Pancreas (tissue), 10 donors: ENCODE measurements at regions not wholly inside any gene's neighbourhood (a gene's known extent, or its start where the extent isn't known, plus 50 kb on each side); places are given as distances from the start of the nearest gene placed in this dataset.

Source experiments
- ATAC-seq, 4 donors: fragments of 200-7000 bp; cut with Tn5 transposase; one replicate each; pipeline versions ENCODE4 v1.8.0 to v1.9.1; 2020; ENCODE audit warnings: mild to moderate bottlenecking in 4 of 4, moderate library complexity in 4 of 4
- DNase-seq, 6 donors: peaks; one replicate each; pipeline ENCODE4 v3.0.0-alpha.2; 2020
- FAIRE-seq: peaks from 2 replicates; lab custom pipeline; 2012; peaks lifted over from hg19 to GRCh38; lab: Jason Lieb, UNC
- H3K27ac ChIP-seq, 4 donors: fragments of 200-600 bp; sonication (generic); 1 replicate in 3 of 4; 2 replicates in 1 of 4; pipeline versions ENCODE4 v1.5.0 to v1.8.0; 2020
- H3K27me3 ChIP-seq, 4 donors: fragments of 200-600 bp; one replicate each; pipeline ENCODE4 v1.8.0; 2021
- H3K36me3 ChIP-seq, 3 donors: fragments of 200-600 bp; sonication (generic) in 1 of 3; one replicate each; pipeline versions ENCODE4 v1.5.0 to v1.8.0; 2020 to 2021
- H3K4me1 ChIP-seq, 3 donors: fragments of 200-600 bp; one replicate each; pipeline ENCODE4 v1.8.0; 2021
- H3K4me3 ChIP-seq, 4 donors: fragments of 200-600 bp; sonication (generic) in 2 of 4; one replicate each; pipeline versions ENCODE4 v1.5.0 to v1.8.0; 2020 to 2021
- H3K9me3 ChIP-seq, 4 donors: fragments of 200-600 bp; one replicate each; pipeline ENCODE4 v1.8.0; 2021
- WGBS, 2 donors: extraction: QIAGEN DNeasy Blood & Tissue Kit; methylation state at CpG; one replicate each; pipeline ENCODE4 v1.1.7; 2013; 5-methylcytosine and 5-hydroxymethylcytosine counted together
- intact Hi-C, 3 donors: fragments of 100-400 bp; cut with DNase I; formaldehyde crosslinking; loops; one replicate each; pipeline versions ENCODE4 v1.11.1 to v1.14.2; 2022
- TF ChIP-seq, protein P1 (sequence below), 4 donors: fragments of 200-600 bp; sonication (generic) in 3 of 4; IDR thresholded peaks; one replicate each; pipeline versions ENCODE4 v1.5.0 to v1.8.0; 2021; ENCODE audit warnings: antibody characterized with exemption in 4 of 4
- donor health status: healthy with polysubstance abuse.
- donor health status: DM: no; HTN: no; CAD: no; lungs with moderate emphysema.
- donor health status: DM: no; HTN: no; CAD: no.
- donor health status: control.
- donor health status: control.
- donor health status: Bipolar disorder and iron deficiency.
- donor health status: DM: yes; HTN: yes; CAD: no.
- donor health status: DM: no; HTN: no; CAD: no.
- donor health status: DM: no; HTN: no; CAD: no.
- donor health status: DM: yes; HTN: yes; CAD: no.

DNA sequence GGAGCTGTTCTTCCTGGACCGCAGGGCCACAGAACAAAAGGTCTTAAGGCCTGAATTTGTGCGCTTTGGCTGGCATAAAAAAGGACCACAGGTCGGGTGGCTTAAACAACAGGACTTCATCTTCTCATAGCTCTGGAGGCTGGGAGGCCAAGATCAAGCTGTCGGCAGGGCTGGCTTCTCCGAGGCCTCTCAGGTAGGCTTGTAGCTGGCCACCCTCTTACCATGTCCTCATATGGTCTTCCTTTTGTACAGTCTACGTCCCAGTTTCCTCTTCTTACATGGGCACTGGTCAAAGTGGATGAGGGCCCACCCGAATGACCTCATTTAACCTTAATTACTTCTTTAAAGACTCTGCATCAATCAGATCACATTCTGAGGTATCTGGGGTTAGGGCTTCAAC lies 257.6 kb downstream of the CBLN1 start:
- Histone ChIP-seq H3K4me3 (no peak overlapping the region), H3K4me1 (no peaks in the 10 kb centered on the region), H3K27me3 (no peaks in the 10 kb centered on the region), H3K27ac (no peak overlapping the region), H3K36me3 (no peaks in the 10 kb centered on the region), H3K9me3 (no peaks in the 10 kb centered on the region)
- ATAC-seq (no peak), DNase-seq (no peak), FAIRE-seq (no peak)
- intact Hi-C loops: no loop called here
- WGBS, 2 donors: 82 to 87% methylated on average over 7 of the region's 7 CpGs
- TF ChIP-seq, protein P1, sequence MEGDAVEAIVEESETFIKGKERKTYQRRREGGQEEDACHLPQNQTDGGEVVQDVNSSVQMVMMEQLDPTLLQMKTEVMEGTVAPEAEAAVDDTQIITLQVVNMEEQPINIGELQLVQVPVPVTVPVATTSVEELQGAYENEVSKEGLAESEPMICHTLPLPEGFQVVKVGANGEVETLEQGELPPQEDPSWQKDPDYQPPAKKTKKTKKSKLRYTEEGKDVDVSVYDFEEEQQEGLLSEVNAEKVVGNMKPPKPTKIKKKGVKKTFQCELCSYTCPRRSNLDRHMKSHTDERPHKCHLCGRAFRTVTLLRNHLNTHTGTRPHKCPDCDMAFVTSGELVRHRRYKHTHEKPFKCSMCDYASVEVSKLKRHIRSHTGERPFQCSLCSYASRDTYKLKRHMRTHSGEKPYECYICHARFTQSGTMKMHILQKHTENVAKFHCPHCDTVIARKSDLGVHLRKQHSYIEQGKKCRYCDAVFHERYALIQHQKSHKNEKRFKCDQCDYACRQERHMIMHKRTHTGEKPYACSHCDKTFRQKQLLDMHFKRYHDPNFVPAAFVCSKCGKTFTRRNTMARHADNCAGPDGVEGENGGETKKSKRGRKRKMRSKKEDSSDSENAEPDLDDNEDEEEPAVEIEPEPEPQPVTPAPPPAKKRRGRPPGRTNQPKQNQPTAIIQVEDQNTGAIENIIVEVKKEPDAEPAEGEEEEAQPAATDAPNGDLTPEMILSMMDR (IDR thresholded peaks at IDR 0.05): no peak

DNA sequence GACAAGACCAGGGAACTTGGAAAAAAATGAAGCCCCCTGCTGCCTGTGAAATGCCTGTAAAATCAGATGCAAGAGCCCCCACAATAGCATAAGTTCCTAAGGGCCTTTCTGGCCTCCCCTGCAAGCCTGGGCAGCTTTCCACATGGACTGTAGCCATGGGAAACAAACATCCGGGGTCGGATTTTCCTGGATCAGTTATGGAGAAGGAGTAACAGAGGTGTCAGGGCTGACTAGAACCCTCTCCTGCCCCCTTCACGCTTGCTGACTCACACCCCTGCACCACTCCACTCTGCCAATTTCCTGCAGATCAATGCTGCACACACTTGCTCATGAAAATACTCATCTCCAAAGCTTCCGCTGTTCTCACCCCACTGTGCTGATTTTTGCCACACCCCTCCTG lies 258.6 kb downstream of the CBLN1 start:
- ATAC-seq (peak in 3 of 4 donors; percentile 36 to 56 (median 47)), DNase-seq (peak in 2 of 6 donors; percentile 20 to 25), FAIRE-seq (no peak)
- intact Hi-C loops: no loop called here
- no peaks in the 10 kb centered on the region for H3K27me3 ChIP-seq
- no peak overlapping the region for H3K27ac ChIP-seq
- 12 to 16% methylated on average over 4 of the region's 4 CpGs for WGBS, 2 donors
- no peaks in the 10 kb centered on the region for H3K36me3 ChIP-seq
- TF ChIP-seq, protein P1 (IDR thresholded peaks at IDR 0.05): no peak
- H3K9me3 ChIP-seq: no peaks in the 10 kb centered on the region
- no peaks in the 10 kb centered on the region for H3K4me1 ChIP-seq
- H3K4me3 ChIP-seq: no peak overlapping the region

DNA sequence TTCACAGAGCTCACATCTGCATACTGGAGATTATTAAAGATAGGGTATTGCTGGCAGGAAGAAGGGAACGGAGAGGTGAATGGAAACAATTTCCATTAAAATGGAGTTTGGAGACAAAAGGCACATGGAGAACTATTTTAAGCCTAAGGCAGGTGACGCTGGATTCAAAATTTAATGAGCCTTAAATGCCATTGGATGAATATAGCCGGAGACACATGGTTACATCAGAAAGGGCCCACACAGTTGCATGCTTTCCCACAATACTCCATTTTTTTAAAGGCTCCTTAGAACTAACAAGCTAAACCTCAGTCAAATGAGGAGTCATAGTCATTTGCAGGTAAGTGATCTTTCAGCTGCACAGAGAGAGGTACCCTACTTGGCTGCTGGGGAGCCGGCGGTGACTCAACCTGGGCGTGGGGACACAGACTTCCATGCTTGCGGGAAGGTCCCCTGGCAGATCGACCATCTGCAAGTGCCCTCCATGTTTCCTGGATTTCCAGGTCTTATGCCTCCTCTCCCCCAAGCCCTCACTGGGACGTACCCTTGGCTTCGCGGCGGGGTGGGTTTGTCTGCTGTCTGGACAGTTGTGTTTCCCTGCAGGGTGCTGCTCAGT lies 259.2 kb downstream of the CBLN1 start:
- H3K4me3 ChIP-seq: no peak overlapping the region
- no peaks in the 10 kb centered on the region for H3K9me3 ChIP-seq
- no peaks in the 10 kb centered on the region for H3K4me1 ChIP-seq
- intact Hi-C loops: no loop called here
- H3K27me3 ChIP-seq: no peaks in the 10 kb centered on the region
- ATAC-seq (no peak), FAIRE-seq (no peak), DNase-seq (no peak)
- WGBS, 2 donors: 74 to 78% methylated on average over 12 of the region's 12 CpGs
- no peak overlapping the region for H3K27ac ChIP-seq
- TF ChIP-seq, protein P1 (IDR thresholded peaks at IDR 0.05): no peak
- no peaks in the 10 kb centered on the region for H3K36me3 ChIP-seq

DNA sequence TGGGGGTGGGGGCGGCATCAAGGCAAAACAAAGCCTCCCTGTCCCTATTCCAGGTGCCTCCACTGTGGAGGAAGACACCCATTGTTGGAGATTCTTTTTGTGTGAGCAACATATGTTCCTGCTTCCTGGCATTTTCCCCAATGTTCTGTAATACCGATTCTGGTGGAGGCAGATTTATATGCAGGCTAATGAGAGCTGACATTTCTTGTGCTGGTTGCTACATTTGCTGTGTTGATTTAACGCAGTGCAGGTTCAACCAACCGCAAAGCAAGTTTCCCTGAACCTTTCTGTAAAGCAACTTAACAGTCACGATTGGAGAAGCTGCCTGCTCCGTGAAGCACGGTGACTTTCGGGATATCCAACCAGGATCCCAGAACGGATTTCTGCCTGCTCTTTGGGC lies 260.5 kb downstream of the CBLN1 start:
- no peak for DNase-seq
- Histone ChIP-seq H3K36me3 (no peaks in the 10 kb centered on the region), H3K9me3 (no peaks in the 10 kb centered on the region), H3K4me3 (no peak overlapping the region), H3K27ac (no peak overlapping the region), H3K4me1 (no peaks in the 10 kb centered on the region), H3K27me3 (no peaks in the 10 kb centered on the region)
- WGBS, 2 donors: 21 to 28% methylated on average over 9 of the region's 9 CpGs
- FAIRE-seq: no peak
- intact Hi-C loops: no loop called here
- TF ChIP-seq, protein P1 (IDR thresholded peaks at IDR 0.05): no peak
- ATAC-seq: peak in 2 of 4 donors; percentile 28 to 34

DNA sequence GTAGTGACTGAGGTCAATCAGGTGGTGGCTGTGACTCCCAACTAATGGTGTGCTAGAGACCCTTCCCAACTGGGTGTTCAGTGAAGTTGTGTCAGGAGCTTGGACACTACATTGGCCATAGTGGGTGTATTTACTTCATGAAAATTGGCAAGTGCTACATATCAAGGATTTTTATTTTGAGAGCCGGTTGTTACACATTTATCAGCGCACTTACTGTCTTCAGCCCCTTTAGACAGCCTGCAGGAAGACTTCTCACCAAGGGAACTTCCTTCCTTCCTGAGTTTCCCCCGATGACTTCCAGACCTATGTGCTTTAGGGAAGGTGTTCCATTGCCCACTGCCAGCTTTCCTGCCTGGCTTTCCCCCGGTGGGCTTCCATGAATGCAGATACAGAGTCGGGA lies 261.2 kb downstream of the CBLN1 start:
- TF ChIP-seq, protein P1 (IDR thresholded peaks at IDR 0.05): no peak
- Histone ChIP-seq H3K4me3 (no peak overlapping the region), H3K27me3 (no peaks in the 10 kb centered on the region), H3K4me1 (no peaks in the 10 kb centered on the region), H3K36me3 (no peaks in the 10 kb centered on the region), H3K9me3 (no peaks in the 10 kb centered on the region), H3K27ac (no peak overlapping the region)
- no peak for DNase-seq
- WGBS, 2 donors: 50 to 57% methylated on average over 5 of the region's 5 CpGs
- no peak for ATAC-seq
- FAIRE-seq: no peak
- intact Hi-C loops: no loop called here
